Mesodermal cell (in vitro differentiated cells): ENCODE measurements at regions not wholly inside any gene's neighbourhood (a gene's known extent, or its start where the extent isn't known, plus 50 kb on each side); places are given as distances from the start of the nearest gene placed in this dataset.

Experiments used
- H3K27ac ChIP-seq: 2 replicates; pipeline ENCODE4 v1.7.0; 2013; ENCODE audit warnings: mild to moderate bottlenecking, low read depth, low read length, moderate library complexity; ENCODE audit not compliant: severe bottlenecking
- H3K36me3 ChIP-seq: 2 replicates; pipeline ENCODE4 v1.7.1; 2013; ENCODE audit warnings: mild to moderate bottlenecking, low read length, moderate library complexity; ENCODE audit not compliant: control insufficient read depth, insufficient read depth
- H3K4me1 ChIP-seq: one replicate; pipeline ENCODE4 v1.7.1; 2013; ENCODE audit warnings: mild to moderate bottlenecking, low read length; ENCODE audit not compliant: insufficient read depth, control insufficient read depth, poor library complexity, severe bottlenecking
- H3K4me3 ChIP-seq: 2 replicates; pipeline ENCODE4 v1.7.0; 2013; ENCODE audit warnings: low read length, control low read depth, mild to moderate bottlenecking; ENCODE audit not compliant: insufficient read depth, poor library complexity, severe bottlenecking; ENCODE audit errors: extremely low read depth
- H3K9me3 ChIP-seq: 2 replicates; pipeline ENCODE4 v1.7.1; 2013; ENCODE audit warnings: mild to moderate bottlenecking, low read length, moderate library complexity; ENCODE audit not compliant: control insufficient read depth
- WGBS, 2 experiments: methylation state at CpG; one replicate each; pipeline ENCODE4 v1.1.5; 2013; ENCODE audit warnings: missing lambda C conversion rate in 2 of 2; ENCODE audit not compliant: insufficient coverage in 2 of 2; 5-methylcytosine and 5-hydroxymethylcytosine counted together

DNA sequence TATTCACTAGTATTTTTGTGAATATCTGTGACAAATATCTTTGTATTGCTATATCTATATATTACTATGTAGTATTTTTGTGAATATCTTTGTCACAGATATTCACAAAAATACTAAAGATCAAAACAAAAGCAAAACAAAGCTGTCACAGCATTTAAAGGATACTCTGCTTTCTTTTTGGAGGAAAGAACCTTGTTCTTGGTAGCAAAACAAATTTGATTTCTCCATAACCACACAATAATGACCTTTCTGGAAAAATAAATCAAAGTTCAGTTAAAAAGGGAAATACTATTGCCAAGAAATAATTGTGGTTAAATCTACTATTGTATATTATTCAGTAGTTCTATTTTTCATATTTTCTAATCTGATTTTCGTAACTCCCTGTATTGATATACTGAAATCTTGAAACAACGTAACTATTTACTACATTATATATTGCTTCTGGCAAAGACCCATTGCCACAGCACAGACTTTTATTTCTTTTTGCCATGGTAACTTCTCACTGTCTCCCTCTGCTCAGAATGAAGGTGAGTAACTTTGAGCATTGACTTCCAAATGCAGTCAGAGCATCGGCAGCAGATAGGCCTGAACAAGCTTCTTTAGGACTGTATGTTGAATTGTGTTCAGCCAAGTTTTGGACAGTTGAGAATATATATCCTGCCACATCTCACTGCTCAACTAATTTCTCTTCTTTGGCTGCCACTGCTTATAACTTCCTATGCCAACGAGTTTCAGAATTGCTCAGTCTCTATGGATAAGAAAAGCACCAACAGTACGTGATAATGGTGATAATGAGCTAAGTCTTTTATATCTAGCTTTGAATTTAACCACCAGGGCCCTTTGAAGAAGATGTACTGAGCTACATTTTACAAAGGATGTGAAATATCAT, 1097.2 kb upstream of the GJE1 start:
- H3K27ac ChIP-seq: no peak overlapping the region
- H3K4me1 ChIP-seq: no peaks in the 10 kb centered on the region
- H3K9me3 ChIP-seq: no peaks in the 10 kb centered on the region
- no peaks in the 10 kb centered on the region for H3K36me3 ChIP-seq
- 100% methylated on average over 1 of the region's 5 CpGs; no CpG with 5 or more reads in 1 of the 2 experiments for WGBS, 2 experiments
- H3K4me3 ChIP-seq: no peak overlapping the region

- H3K4me3 ChIP-seq: no peak overlapping the region
- H3K4me1 ChIP-seq: no peaks in the 10 kb centered on the region
- H3K27ac ChIP-seq: no peak overlapping the region
- H3K36me3 ChIP-seq: no peaks in the 10 kb centered on the region
- no peaks in the 10 kb centered on the region for H3K9me3 ChIP-seq
Measured at GRCh38 chr6:141033101-141033500, 1099.6 kb upstream of the GJE1 start.

- no CpG with 5 or more reads among the region's 1 CpG for WGBS, 2 experiments
- H3K4me1 ChIP-seq: no peaks in the 10 kb centered on the region
- H3K27ac ChIP-seq: no peak overlapping the region
- no peaks in the 10 kb centered on the region for H3K36me3 ChIP-seq
- H3K9me3 ChIP-seq: no peaks in the 10 kb centered on the region
- no peak overlapping the region for H3K4me3 ChIP-seq
Measured at GRCh38 chr6:141029908-141030307, 1102.8 kb upstream of the GJE1 start.

DNA sequence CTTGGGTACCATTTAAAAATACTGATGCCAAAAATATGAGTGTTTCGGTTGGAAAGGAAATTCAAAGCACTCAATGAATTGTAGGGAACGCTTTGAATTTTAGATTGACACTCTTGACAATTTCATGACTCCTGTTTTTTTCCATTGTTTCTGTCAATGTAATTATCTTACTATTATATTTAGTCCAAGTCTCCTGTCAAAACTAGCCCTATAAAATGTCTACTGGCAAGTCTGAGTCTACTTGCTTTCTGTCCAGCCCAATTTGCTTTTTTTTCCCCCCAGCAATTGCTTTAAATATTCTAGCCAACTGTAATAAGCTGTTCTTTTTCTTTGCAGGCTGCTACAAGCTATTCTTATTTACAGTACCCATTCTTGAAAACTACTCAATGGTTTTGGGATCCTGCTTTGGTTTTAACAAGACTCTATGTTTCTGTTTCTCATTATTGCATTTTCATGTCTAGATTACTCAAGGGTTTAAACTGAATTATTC, 1103.9 kb upstream of the GJE1 start:
- H3K4me1 ChIP-seq: no peaks in the 10 kb centered on the region
- no peaks in the 10 kb centered on the region for H3K36me3 ChIP-seq
- H3K4me3 ChIP-seq: no peak overlapping the region
- WGBS, 2 experiments: no CpG with 5 or more reads among the region's 2 CpGs
- no peak overlapping the region for H3K27ac ChIP-seq
- no peaks in the 10 kb centered on the region for H3K9me3 ChIP-seq

DNA sequence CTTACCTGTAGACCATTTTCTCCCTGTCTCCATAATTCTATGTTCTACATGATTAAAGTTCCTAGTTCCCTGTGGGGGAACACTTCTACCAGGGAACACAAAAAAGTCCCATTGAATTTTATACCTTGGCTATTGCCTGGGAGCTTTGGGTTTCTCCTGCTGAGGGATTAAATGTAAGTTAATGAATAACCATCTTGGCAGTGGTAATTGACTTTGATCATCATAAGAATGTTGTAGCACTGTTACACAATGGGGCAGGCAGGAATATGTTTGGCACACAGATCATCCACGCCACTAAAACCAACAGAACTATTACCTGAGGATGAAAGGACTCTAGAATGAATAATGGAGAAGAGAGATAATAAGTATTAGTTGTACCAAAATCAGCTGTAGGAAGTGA, 1106.2 kb upstream of the GJE1 start:
- no peak overlapping the region for H3K4me3 ChIP-seq
- WGBS, 2 experiments: no CpG with 5 or more reads among the region's 1 CpG
- H3K27ac ChIP-seq: no peak overlapping the region
- no peaks in the 10 kb centered on the region for H3K4me1 ChIP-seq
- no peaks in the 10 kb centered on the region for H3K36me3 ChIP-seq
- no peaks in the 10 kb centered on the region for H3K9me3 ChIP-seq

DNA sequence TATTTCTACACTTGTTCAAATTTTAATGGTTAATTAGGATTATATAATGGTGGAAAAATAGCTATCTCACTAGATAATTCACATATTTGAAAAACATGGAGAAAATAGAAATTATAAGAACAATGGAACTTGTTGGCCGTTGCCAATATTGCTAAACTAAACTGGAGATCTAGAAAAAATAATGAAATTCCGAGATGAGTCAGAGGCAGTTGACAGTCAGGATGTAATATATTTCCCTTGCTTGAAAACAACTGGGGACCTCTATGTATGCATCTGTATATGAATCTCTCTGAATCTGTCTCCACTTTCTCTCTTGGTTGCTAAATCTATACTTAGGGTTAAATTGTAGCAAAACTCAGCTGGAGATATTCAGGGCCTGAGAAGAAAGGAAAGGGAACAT, 1108.2 kb upstream of the GJE1 start:
- WGBS, 2 experiments: 86% methylated on average over 2 of the region's 2 CpGs; no CpG with 5 or more reads in 1 of the 2 experiments
- Histone ChIP-seq H3K4me3 (no peak overlapping the region), H3K9me3 (no peaks in the 10 kb centered on the region), H3K27ac (no peak overlapping the region), H3K4me1 (no peaks in the 10 kb centered on the region), H3K36me3 (no peaks in the 10 kb centered on the region)

GRCh38 chr6:141017941-141018340, 1114.8 kb upstream of the GJE1 start:
- Histone ChIP-seq H3K4me3 (no peak overlapping the region), H3K9me3 (peaks cover 3% of the 10 kb centered on the region), H3K27ac (no peak overlapping the region), H3K36me3 (no peaks in the 10 kb centered on the region), H3K4me1 (no peaks in the 10 kb centered on the region)
- 100% methylated on average over 1 of the region's 5 CpGs for WGBS, 2 experiments

DNA sequence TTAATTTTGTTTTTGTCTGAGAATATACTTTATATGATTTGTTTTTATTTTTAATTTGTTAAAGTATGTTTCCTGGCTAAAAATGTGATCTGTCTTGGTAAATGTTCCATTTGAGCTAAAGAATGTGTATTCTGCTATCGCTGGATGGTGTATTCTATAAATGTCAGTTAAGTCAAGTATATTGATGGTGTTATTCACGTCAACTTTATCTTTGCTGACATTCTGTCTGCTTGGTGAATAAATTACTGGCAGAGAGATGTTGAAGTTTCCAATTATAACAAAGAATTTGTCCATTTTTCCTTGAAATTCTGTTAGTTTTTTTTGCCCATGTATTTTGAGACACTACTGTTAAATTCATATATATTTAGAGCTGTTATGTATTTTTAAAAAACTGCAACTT, 1131.8 kb upstream of the GJE1 start:
- Histone ChIP-seq H3K27ac (no peak overlapping the region), H3K9me3 (no peaks in the 10 kb centered on the region), H3K4me3 (no peak overlapping the region), H3K36me3 (no peaks in the 10 kb centered on the region), H3K4me1 (no peaks in the 10 kb centered on the region)
- 100% methylated on average over 1 of the region's 2 CpGs; no CpG with 5 or more reads in 1 of the 2 experiments for WGBS, 2 experiments

DNA sequence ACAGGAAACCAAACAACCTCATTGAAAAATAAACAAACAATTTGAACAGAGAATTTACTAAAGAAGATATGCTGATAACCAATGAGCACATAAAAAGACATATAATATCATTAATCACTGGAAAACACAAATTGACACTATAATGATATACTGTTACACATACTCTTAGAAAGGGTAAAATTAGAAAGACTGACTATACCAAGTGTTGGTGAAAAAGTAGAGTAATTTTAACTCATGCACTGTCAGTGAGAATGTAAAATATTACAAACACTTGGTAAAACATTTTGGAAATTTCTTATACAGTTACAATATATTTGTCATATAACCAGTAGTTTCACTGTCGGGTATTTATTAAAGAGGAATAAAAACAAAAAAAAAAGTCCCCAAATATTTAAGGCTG, 1139.2 kb upstream of the GJE1 start:
- H3K36me3 ChIP-seq: no peaks in the 10 kb centered on the region
- no peaks in the 10 kb centered on the region for H3K4me1 ChIP-seq
- H3K4me3 ChIP-seq: no peak overlapping the region
- no CpG with 5 or more reads among the region's 1 CpG for WGBS, 2 experiments
- H3K27ac ChIP-seq: no peak overlapping the region
- no peaks in the 10 kb centered on the region for H3K9me3 ChIP-seq

- H3K4me1 ChIP-seq: no peaks in the 10 kb centered on the region
- no peaks in the 10 kb centered on the region for H3K36me3 ChIP-seq
- no peak overlapping the region for H3K4me3 ChIP-seq
- no CpG with 5 or more reads among the region's 1 CpG for WGBS, 2 experiments
- no peak overlapping the region for H3K27ac ChIP-seq
- no peaks in the 10 kb centered on the region for H3K9me3 ChIP-seq
Measured at GRCh38 chr6:140992678-140993077, 1140.0 kb upstream of the GJE1 start.

DNA sequence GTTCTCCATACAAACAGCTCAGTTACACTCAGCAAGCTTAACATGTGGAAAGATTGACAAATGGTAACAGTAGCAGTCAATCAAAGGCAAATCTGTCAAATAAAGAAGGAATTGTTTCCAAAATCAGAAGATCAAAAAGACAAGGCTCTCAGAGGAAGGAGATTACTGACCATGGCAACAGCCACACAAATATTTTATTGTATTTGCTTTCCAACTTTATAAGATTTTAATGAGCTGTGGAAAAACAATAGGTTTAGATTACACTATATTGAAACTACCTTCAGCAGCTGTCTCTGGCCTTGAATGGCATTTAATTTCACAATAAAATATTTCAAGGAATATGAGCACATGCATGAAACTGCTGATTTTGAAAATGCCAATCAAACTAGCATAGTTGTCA, 1143.9 kb upstream of the GJE1 start:
- Histone ChIP-seq H3K27ac (no peak overlapping the region), H3K9me3 (no peaks in the 10 kb centered on the region), H3K4me1 (no peaks in the 10 kb centered on the region), H3K4me3 (no peak overlapping the region), H3K36me3 (no peaks in the 10 kb centered on the region)
